Kasumi-1 (cell line): ENCODE measurements at regions not wholly inside any gene's neighbourhood (a gene's known extent, or its start where the extent isn't known, plus 50 kb on each side); places are given as distances from the start of the nearest gene placed in this dataset.

Experiments
- DNase-seq, 2 experiments: peaks; one replicate each; lab custom pipeline; 2025; lab: John Stamatoyannopoulos, UW

DNA sequence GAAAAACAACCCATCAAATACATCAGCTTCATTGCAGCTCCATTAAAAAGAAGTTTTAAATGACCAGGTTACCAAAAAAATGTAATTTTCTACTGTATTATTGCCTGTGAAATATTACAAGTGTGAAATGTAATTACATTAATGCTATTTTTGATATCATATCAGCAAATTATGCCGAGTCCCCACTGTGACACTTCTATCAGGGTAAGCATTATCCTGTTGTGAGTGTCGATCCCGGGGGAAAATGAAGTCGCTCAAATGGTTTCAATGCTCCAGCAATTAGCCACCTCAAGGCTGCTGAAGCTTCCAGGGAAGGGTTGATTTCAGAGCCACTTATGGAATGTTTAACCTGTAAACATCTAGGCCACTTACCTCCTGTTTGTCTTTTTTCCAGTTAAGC lies 70.4 kb downstream of the RCN1 start:
- no peak for DNase-seq

DNA sequence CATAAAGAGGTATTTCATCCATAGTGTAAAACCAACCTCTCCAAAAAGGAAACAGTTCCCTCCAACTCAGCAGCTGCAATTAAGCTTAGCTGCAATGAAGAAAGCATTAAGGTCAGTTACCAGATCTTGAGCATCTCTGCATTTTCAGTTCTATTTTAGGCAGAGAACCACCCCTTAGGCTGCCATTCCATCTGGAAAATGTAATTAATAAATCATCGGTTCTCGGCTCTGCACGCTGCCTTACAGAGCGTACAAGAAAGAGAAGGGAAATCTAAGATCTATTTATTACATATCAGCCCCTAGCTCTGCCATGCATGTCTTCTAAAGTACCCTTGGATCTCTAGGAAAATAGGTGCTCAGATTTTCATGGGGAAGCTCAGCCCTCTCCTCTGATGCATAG lies 71.5 kb downstream of the RCN1 start:
- no peak for DNase-seq

DNA sequence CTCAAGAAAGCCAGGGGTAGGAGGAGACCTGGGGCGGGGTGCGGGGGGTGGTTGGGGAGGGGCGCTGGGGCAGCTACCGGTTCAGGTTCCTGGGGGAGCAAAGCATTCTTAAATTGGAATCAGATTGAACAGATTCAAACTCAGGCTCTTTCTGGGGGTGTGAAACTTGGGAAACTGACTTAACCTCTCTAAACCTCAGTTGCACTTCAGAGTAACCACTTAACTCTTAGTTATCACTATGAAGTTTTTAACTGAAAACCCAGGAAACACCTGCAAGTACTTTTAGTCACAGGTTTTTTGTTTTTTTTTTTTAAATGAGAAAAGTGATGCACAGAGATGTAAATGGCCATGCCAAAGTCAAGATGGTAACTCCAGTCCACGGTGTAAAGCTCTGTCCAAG lies 72.0 kb downstream of the RCN1 start:
- DNase-seq, result no peak

DNA sequence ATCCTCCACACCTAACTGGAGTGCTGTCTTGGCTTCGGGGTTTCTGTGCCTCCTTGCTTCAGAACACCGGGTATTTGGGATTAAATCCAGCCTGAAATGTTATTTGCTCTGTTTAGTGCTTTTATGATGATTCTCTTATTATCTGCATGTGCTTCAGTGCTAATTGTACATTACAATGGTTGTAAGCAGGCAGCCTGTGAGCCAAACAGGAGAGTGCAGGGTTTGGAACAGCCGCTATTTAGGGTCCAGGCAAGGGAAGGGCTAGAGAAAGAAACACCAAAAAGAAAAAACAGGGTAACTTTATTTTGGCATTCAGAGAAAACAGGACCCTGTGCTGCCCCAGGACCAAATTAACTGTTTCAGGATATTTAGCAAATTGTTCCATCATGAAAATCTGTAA lies 72.7 kb downstream of the RCN1 start:
- DNase-seq, result no peak

DNA sequence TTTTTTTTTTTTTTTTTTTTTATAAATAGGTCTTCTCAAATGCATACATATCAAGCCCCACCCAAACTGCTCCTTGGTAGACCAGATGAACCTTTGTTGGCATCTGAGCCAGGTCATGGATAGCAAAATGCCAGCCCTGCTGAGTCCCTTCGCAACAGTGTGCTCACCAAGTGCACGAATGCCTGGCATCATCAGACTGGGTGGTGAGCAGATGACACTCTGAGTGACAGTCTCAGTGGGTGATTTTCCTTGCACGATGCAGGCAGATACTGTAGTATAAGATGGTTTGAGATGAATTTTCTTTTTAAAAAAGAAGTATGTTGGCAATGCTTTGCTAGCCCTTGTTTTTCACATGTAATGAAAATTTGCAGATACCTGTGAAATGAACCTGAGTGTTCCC lies 74.0 kb downstream of the RCN1 start:
- DNase-seq, result no peak

GRCh38 chr11:32168924-32169323 lies 78.0 kb downstream of the RCN1 start:
- no peak for DNase-seq

DNA sequence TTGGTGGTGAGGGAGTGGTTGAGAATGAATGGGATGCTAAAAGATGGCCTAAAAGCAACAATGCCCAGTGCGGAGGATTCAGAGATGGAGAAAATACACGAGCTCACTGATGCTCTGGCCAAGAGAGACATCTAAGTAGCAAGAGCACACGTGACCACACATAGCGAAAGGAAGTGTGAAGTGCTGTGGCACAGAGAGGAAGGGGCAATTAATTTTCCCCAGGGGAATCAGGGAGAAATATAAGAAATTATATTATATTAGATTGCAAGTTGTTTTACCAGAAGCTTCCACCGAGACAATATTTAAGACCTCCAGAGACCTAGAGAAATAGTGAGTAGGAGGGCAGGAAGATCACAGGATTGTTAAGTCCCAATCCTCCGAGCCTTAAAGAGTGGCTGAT lies 80.6 kb downstream of the RCN1 start:
- DNase-seq, result no peak

- no peak for DNase-seq
Observed at GRCh38 chr11:32172041-32172847, 81.4 kb downstream of the RCN1 start.

DNA sequence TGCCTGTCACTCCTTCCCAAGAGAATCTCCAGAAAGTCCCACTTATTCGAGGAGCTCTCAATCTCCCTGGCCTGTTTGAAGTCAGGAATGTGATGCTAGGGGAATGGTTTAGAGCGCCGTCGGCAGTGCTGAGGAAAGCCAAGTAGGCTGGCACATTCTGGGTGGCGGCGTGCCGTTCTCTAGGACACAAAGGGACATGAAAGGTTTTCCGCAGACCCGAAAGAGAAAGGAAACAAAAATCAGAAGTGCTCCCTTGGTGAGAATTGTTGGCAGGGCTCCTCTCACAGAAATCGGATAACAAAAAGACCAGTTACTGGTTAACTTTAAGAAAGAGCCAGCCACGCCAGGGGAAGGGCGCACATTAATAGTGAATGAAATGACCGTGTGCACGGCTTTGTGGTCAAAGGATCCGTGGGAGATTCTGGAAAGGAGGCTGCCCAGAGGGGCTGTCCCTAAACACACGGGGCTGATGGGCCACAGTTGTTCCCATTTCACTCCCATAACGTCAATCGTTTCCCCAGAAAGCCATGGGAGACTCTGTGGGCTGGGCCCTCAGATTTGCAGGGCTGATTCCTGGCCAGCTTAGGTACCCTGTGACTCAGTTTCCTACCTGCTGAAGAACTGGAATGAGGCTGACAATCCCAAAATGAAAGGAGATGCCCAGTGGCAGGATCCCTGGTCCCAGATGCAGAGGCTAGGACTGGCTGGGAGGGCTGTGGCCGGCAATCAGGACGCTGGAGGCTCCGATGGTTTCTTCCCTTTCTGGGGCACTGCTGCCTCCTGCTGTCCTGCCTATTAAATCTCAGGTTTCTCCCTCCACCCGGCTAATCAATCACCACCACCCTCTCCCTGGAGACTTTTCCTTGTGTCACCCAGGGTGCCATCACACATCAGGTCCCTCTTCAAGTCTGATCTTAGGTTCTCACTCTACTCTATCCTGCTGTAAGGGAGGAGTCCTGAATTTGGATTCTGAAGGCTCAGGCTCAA lies 82.3 kb downstream of the RCN1 start:
- DNase-seq, result peak; percentile 46 to 55

DNA sequence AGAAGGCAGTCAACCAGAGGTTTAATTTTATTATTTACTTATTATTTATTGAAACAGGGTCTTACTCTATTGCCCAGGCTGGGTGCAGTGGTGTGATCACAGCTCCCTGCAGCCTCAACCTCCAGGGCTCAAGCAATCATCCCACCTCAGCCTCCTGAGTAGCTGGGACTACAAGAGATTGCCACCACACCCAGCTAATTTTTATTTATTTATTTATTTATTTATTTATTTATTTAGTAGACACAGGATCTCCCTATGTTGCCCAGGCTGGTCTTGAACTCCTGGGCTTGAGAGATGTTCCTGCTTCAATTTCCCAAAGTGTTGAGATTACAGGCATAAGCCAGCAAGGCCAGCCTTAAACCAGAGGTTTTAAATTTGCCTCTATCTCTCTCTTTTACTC lies 83.1 kb downstream of the RCN1 start:
- DNase-seq, result no peak

DNA sequence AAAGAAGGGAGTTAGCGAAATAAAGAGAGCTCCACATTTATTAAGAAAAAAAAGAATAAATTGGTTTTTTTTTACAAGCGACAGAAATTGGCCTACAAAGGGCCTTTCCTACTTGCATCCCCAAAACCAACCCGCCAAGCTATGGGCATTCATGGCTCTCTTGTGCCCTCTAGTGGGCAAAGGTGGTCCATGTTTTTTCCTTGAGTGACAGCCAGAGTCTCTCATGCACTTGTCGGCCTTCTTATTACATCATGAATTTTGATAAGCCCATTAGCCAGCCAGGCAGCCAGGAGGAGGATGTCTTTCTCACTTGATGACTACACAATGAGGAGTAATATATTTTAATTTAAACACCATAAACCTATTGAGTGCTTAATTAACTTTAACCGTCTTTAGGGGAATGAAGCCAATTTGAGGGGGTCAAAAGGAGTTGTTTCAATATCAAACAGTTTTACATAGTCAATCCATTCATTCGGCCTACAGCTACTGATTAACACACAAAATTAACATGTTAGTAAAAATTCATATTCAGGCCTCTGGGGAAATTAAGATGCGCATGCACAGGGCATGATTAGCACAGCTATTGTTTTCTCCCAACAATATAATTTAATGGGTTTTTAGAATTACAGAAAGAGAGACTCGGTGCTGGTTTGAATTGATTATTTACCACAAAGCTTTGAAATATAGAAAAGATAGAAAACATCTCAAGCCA lies 85.5 kb downstream of the RCN1 start:
- DNase-seq, result peak; percentile 75 to 84

DNA sequence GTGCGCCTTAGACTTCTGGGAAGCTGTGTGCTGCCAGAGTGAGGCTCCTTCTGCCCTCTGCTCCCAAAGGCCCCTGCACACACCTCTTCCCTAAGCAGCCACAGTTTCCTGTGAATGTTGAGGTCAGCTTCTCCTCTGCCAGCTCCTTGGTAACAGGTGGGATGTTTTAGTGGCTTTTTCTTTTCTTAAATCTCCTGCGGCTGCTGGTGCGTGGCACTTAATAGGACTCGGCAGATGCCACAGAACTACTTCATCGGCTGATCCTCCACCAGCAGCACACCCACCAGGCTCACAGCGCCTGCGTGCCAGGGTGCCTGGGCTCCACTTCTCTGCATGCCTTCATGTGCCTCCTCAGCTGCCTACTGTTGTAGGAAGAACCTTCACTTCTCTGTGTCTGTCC lies 87.8 kb downstream of the RCN1 start:
- DNase-seq, result no peak

- no peak for DNase-seq
Observed at GRCh38 chr11:32183512-32183911, 92.6 kb downstream of the RCN1 start.

- DNase-seq, result no peak
Observed at GRCh38 chr11:32184041-32184722, 93.3 kb downstream of the RCN1 start.

DNA sequence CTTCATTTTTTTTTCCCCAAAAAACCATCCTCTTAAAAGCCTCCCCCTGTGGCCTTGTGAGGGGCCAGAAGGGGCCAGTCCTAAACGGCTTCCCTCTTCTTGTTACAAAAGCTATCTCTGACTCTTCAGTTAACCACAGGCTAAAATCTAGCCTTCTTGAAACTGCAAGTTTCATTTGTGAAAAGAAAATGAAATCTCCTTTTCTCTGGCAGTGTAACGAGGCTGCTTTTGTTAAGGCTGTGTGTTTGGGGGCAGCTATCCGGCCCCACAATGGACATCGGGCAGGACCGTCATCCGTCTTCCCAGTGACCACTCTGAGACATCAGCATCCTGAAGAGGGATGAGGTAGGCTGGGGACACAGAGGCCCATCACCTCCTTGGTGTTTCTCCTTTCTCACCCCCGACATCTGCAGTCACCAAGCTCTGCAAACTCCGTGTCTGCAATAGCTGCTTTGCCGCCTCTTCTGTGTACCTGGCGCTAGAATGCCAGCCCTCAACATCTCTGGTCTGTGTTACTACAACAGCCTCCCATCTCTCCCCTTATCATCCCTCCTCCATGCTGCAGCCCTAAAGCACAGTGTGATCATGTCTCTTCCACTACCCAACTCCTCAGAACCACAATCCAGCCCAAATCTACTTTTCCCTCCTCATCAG lies 94.0 kb downstream of the RCN1 start:
- DNase-seq, result no peak

- no peak for DNase-seq
Observed at GRCh38 chr11:32186118-32186517, 95.2 kb downstream of the RCN1 start.

- DNase-seq, result no peak
Observed at GRCh38 chr11:32187111-32187510, 96.2 kb downstream of the RCN1 start.

- no peak for DNase-seq
Observed at GRCh38 chr11:32188785-32189184, 97.9 kb downstream of the RCN1 start.

DNA sequence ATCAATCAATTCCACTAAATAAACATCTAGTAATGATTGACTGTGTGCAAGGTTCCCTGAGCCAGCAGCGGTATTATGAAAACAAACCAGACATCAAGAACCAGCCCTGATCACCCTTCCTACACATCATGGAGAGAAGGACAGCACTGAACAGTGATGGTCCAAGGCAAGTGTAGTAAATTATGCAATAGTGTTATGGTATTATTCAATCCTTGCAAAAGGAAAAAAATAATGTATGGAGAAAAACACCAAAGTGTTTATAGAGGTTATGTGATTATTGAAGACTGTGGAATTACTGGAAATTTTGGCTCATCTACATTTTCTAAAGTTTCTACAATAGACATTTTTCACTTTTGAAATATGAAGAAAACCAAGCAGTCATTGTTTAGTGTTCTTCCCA lies 105.3 kb downstream of the RCN1 start:
- DNase-seq, result no peak

DNA sequence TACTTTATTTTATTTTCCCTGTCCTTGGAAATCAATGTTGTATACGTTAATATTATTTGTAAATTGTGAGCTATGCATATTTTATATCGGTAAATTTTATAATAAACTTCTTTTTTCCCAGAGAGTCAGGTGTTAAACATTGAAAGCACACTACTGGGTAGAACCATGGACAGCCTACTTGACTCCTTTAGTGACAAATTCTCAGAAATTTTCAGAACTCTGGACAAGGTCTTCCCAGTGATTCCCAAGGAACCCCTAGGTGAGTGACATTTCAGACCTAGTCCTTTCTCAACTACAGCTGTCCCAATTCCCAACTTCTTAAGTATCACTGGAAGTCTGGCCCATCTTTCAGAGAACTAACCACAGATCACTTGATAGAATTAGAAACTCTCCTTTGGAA lies 107.2 kb downstream of the RCN1 start:
- DNase-seq, result no peak

DNA sequence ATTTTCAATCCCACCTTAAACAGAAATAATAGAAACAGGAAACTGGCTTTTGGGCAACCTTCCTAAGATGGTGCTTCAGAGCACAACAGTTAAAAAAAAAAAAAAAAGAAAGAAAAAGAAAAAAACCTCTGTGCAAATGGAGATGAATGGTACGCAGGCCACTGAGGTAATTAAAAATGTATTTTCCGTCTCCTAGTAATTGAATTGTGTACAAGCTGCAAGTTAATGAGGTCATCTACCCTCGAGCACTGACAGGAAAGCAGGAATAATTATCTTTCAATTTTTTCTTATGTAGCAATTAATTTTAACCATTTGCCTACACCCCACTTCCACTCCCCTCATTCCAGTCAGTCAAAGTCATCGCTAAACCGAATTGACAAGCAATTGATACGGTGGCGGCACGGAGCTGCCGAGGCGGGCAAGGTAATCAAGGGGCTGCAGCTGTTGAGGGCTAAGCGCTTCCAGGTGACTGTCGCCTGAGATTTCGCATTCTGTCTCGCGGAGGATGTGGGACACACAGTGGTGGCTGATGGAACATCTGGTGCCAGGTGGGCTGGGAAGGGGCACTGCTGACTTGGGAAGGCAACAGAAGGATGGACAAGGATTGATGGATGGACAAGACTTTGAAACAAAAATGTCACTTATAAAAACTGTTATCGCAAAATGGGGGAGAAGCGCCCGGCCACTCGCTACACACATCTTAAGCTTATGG lies 109.4 kb downstream of the RCN1 start:
- DNase-seq, result no peak
